HCT116 (cell line): ENCODE measurements at regions not wholly inside any gene's neighbourhood (a gene's known extent, or its start where the extent isn't known, plus 50 kb on each side); places are given as distances from the start of the nearest gene placed in this dataset.

Experiments
- ATAC-seq: fragments of 200-7000 bp; cut with Tn5 transposase; 2 replicates; pipeline ENCODE4 v1.9.1; 2020; ENCODE audit warnings: mild to moderate bottlenecking, moderate library complexity
- BruUV-seq: library from RNA; stranded (reverse); fragments of 400-500 nt; replicated peaks from 2 replicates; lab custom pipeline; 2021; lab: Mats Ljungman, UMichigan
- CTCF ChIA-PET: fragments of 300-600 bp; sonication (Branson Sonifier 250); formaldehyde crosslinking; loops from one replicate; lab custom pipeline; 2021; ENCODE audit warnings: antibody characterized with exemption; lab: Charles Lee
- POLR2A ChIA-PET: fragments of 300-600, 350-600 bp; sonication (Branson Sonifier 250); formaldehyde crosslinking; loops from one replicate; lab custom pipeline; 2021; ENCODE audit warnings: antibody characterized with exemption; lab: Charles Lee
- RAD21 ChIA-PET, 2 experiments: fragments of 300-600 bp; sonication (Branson Sonifier 250); formaldehyde crosslinking; loops; one replicate each; lab custom pipeline; 2023; ENCODE audit warnings: low total read pairs in 2 of 2; ENCODE audit not compliant: uncharacterized antibody in 2 of 2, unreplicated experiment in 2 of 2, low non-redundant PET in 1 of 2; lab: Charles Lee
- DNase-seq: peaks from one replicate; pipeline ENCODE4 v3.0.0-alpha.2; 2010; ENCODE audit warnings: low read depth, low spot score
- H2AFZ ChIP-seq: fragments of 200-600 bp; shearing (Covaris generic), sonication (generic); 2 replicates; pipeline ENCODE4 v1.6.1; 2017; ENCODE audit warnings: low read depth, mixed run types, mixed read lengths, antibody characterized with exemption, low read length; ENCODE audit not compliant: poor library complexity, severe bottlenecking
- H3K27ac ChIP-seq: 2 replicates; pipeline ENCODE4 v1.5.1; 2012; ENCODE audit warnings: low read depth, low read length
- H3K27me3 ChIP-seq: fragments of 200-600 bp; sonication (generic); 2 replicates; pipeline ENCODE4 v1.6.1; 2016; ENCODE audit warnings: mixed run types, low read length, mixed read lengths; ENCODE audit not compliant: insufficient read depth
- H3K36me3 ChIP-seq, 2 experiments: fragments of 200-500 bp in 1 of 2; fragments of 200-600 bp in 1 of 2; sonication (Bioruptor generic) in 1 of 2; sonication (generic) in 1 of 2; 2 replicates each; pipeline versions ENCODE4 v1.5.1 to v1.6.1; 2014 to 2016; ENCODE audit warnings: low read length in 2 of 2, inconsistent platforms in 1 of 2, mixed read lengths in 1 of 2, mixed run types in 1 of 2; ENCODE audit not compliant: insufficient read depth in 2 of 2, control insufficient read depth in 1 of 2
- H3K4me1 ChIP-seq, 2 experiments: fragments of 200-600 bp in 1 of 2; sonication (generic) in 1 of 2; 2 replicates each; pipeline versions ENCODE4 v1.5.1 to v1.6.1; 2012 to 2017; ENCODE audit warnings: low read length in 2 of 2, inconsistent platforms in 1 of 2, mild to moderate bottlenecking in 1 of 2, mixed read lengths in 1 of 2, mixed run types in 1 of 2, moderate library complexity in 1 of 2; ENCODE audit not compliant: insufficient read depth in 2 of 2, control insufficient read depth in 1 of 2
- H3K4me2 ChIP-seq: fragments of 200-600 bp; sonication (generic); 2 replicates; pipeline ENCODE4 v1.6.1; 2017; ENCODE audit warnings: mixed run types, low read length, mixed read lengths
- H3K4me3 ChIP-seq, 2 experiments: fragments of 200-600 bp in 1 of 2; sonication (generic) in 1 of 2; replicated peaks in 1 of 2; 2 replicates each; pipeline ENCODE4 v1.5.1; 2011 to 2016; ENCODE audit warnings: low read length in 2 of 2, control low read depth in 1 of 2, low read depth in 1 of 2, mild to moderate bottlenecking in 1 of 2, mixed read lengths in 1 of 2, mixed run types in 1 of 2
- H3K79me2 ChIP-seq: fragments of 200-600 bp; sonication (generic); 2 replicates; pipeline ENCODE4 v1.6.1; 2017; ENCODE audit warnings: mild to moderate bottlenecking, mixed run types, low read length, moderate library complexity, mixed read lengths; ENCODE audit not compliant: insufficient read depth
- H3K9ac ChIP-seq: fragments of 200-600 bp; sonication (generic); 2 replicates; pipeline ENCODE4 v1.6.1; 2016; ENCODE audit warnings: low read length, mixed read lengths
- H3K9me2 ChIP-seq: fragments of 200-600 bp; sonication (generic), shearing (Covaris generic); 2 replicates; pipeline ENCODE4 v1.6.1; 2017; ENCODE audit warnings: mixed run types, mild to moderate bottlenecking, moderate library complexity; ENCODE audit not compliant: insufficient read depth
- H3K9me3 ChIP-seq, 2 experiments: fragments of 200-500 bp in 1 of 2; fragments of 200-600 bp in 1 of 2; sonication (Bioruptor generic) in 1 of 2; sonication (generic) in 1 of 2; 2 replicates each; pipeline ENCODE4 v1.6.1; 2014 to 2017; ENCODE audit warnings: low read length in 2 of 2, mixed read lengths in 2 of 2, inconsistent platforms in 1 of 2, low read depth in 1 of 2, mild to moderate bottlenecking in 1 of 2, mixed run types in 1 of 2, moderate library complexity in 1 of 2; ENCODE audit not compliant: control insufficient read depth in 1 of 2, insufficient read depth in 1 of 2
- H4K20me1 ChIP-seq: fragments of 200-600 bp; sonication (generic), shearing (Covaris generic); 2 replicates; pipeline ENCODE4 v1.6.1; 2017; ENCODE audit warnings: mixed run types, mild to moderate bottlenecking, moderate library complexity; ENCODE audit not compliant: insufficient read depth
- CEBPB ChIP-seq: IDR thresholded peaks from 2 replicates; pipeline ENCODE4 v1.6.1; 2012; ENCODE audit warnings: low read depth
- EGR1 ChIP-seq: IDR thresholded peaks from 2 replicates; pipeline ENCODE4 v1.6.1; 2012; ENCODE audit warnings: low read depth
- EZH2 ChIP-seq: fragments of 200-600 bp; sonication (generic); IDR thresholded peaks from 2 replicates; pipeline ENCODE4 v1.6.1; 2017; ENCODE audit warnings: antibody characterized with exemption, mixed run types
- EZH2phosphoT487 ChIP-seq: fragments of 200-600 bp; IDR thresholded peaks from 2 replicates; pipeline ENCODE4 v1.6.1; 2018; ENCODE audit warnings: antibody characterized with exemption, borderline replicate concordance
- FOSL1 ChIP-seq: IDR thresholded peaks from 2 replicates; pipeline ENCODE4 v1.6.1; 2012; ENCODE audit warnings: low read depth
- JUND ChIP-seq: IDR thresholded peaks from 2 replicates; pipeline ENCODE4 v1.6.1; 2012
- MAX ChIP-seq: IDR thresholded peaks from 2 replicates; pipeline ENCODE4 v1.6.1; 2012
- POLR2A ChIP-seq: IDR thresholded peaks from 2 replicates; pipeline ENCODE4 v1.7.0; 2011; ENCODE audit warnings: borderline replicate concordance; ENCODE audit not compliant: insufficient read depth, insufficient read length; ENCODE audit errors: extremely low read depth
- POLR2AphosphoS5 ChIP-seq: IDR thresholded peaks from 2 replicates; pipeline ENCODE4 v1.6.1; 2011; ENCODE audit warnings: mild to moderate bottlenecking, low read depth, low read length, moderate library complexity
- RAD21 ChIP-seq: IDR thresholded peaks from 2 replicates; pipeline ENCODE4 v1.6.1; 2012; ENCODE audit warnings: low read depth, mild to moderate bottlenecking
- SRF ChIP-seq: IDR thresholded peaks from 2 replicates; pipeline ENCODE4 v1.6.1; 2012; ENCODE audit warnings: low read depth
- YY1 ChIP-seq: IDR thresholded peaks from 2 replicates; pipeline ENCODE4 v1.6.1; 2011; ENCODE audit warnings: low read length, low read depth, moderate library complexity, mild to moderate bottlenecking; ENCODE audit not compliant: insufficient replicate concordance; ENCODE audit errors: extremely low read depth
- ZBTB33 ChIP-seq: IDR thresholded peaks from 2 replicates; pipeline ENCODE4 v1.6.1; 2011; ENCODE audit warnings: mild to moderate bottlenecking, low read length, moderate library complexity; ENCODE audit not compliant: insufficient replicate concordance; ENCODE audit errors: extremely low read depth
- ZFX ChIP-seq: fragments of 450-650 bp; IDR thresholded peaks from 2 replicates; pipeline ENCODE4 v1.6.1; 2017
- ZNF274 ChIP-seq: fragments of 200-500 bp; sonication (Bioruptor generic); IDR thresholded peaks from 2 replicates; pipeline ENCODE4 v1.6.1; 2014; ENCODE audit warnings: mild to moderate bottlenecking, low read depth, low read length, inconsistent platforms
- intact Hi-C: fragments of 100-400 bp; cut with micrococcal nuclease; formaldehyde crosslinking; loops from 2 replicates; pipeline ENCODE4 v1.10.0; 2022

GRCh38 chr5:34490506-34491250 is 165.4 kb upstream of the RAI14 start:
- Histone ChIP-seq H3K27ac (no peak overlapping the region), H3K79me2 (no peaks in the 10 kb centered on the region), H3K4me3 (no peak overlapping the region), H3K9me2 (no peaks in the 10 kb centered on the region), H3K27me3 (no peaks in the 10 kb centered on the region), H3K9ac (no peak overlapping the region), H3K36me3 (no peaks in the 10 kb centered on the region), H3K9me3 (no peaks in the 10 kb centered on the region), H2AFZ (no peak overlapping the region), H3K4me2 (no peak overlapping the region), H4K20me1 (no peaks in the 10 kb centered on the region), H3K4me1 (no peaks in the 10 kb centered on the region)
- no peak for TF ChIP-seq MAX
- no peak for TF ChIP-seq ZNF274
- TF ChIP-seq CEBPB = no peak
- no peak for TF ChIP-seq ZFX
- TF ChIP-seq EGR1 = no peak
- no peak for TF ChIP-seq EZH2
- no peak for TF ChIP-seq SRF
- no peak for TF ChIP-seq JUND
- no peak for TF ChIP-seq YY1
- no peak for TF ChIP-seq EZH2phosphoT487
- no peak for TF ChIP-seq POLR2AphosphoS5
- no peak for TF ChIP-seq POLR2A
- TF ChIP-seq ZBTB33 = no peak
- no peak for TF ChIP-seq RAD21
- no peak for TF ChIP-seq FOSL1
- ChIA-PET POLR2A (no interaction called here), CTCF (no interaction called here), RAD21 (no interaction called here)
- intact Hi-C loops = no loop called here
- BruUV-seq = no TSS peak
- DNase-seq (no peak), ATAC-seq (no peak)
